ENCODE measurements at regions not wholly inside any gene's neighbourhood (a gene's known extent, or its start where the extent isn't known, plus 50 kb on each side); places are given as distances from the start of the nearest gene placed in this dataset.

GRCh38 chr10:111249925-111250324 lies 173.1 kb downstream of the ADRA2A start:
- no peak for DNase-seq (ENCODE audit: low read depth in 1 of 2, low spot score in 1 of 2)
- Histone ChIP-seq H3K9me3 (ENCODE audit: low read depth) (no peaks in the 10 kb centered on the region), H3K27me3 (no peaks in the 10 kb centered on the region), H3K4me1 (ENCODE audit: low read depth) (no peaks in the 10 kb centered on the region), H3K4me3 (no peak overlapping the region), H3K36me3 (no peaks in the 10 kb centered on the region), H3K27ac (no peak overlapping the region)
- TF ChIP-seq CTCF (IDR thresholded peaks at IDR 0.05; ENCODE audit: low read depth, low read length): no peak

GRCh38 chr10:111261081-111261615 lies 184.3 kb downstream of the ADRA2A start:
- H3K27me3 ChIP-seq: no peaks in the 10 kb centered on the region
- no peak overlapping the region for H3K4me3 ChIP-seq
- H3K27ac ChIP-seq: no peak overlapping the region
- no peak for DNase-seq (ENCODE audit: low read depth in 1 of 2, low spot score in 1 of 2)
- TF ChIP-seq CTCF (IDR thresholded peaks at IDR 0.05; ENCODE audit: low read depth, low read length): no peak
- no peaks in the 10 kb centered on the region for H3K4me1 ChIP-seq (ENCODE audit: low read depth)
- no peaks in the 10 kb centered on the region for H3K36me3 ChIP-seq
- H3K9me3 ChIP-seq (ENCODE audit: low read depth): no peaks in the 10 kb centered on the region

GRCh38 chr10:111265341-111265740 lies 188.5 kb downstream of the ADRA2A start:
- no peak for DNase-seq (ENCODE audit: low read depth in 1 of 2, low spot score in 1 of 2)
- H3K4me1 ChIP-seq (ENCODE audit: low read depth): no peaks in the 10 kb centered on the region
- no peak overlapping the region for H3K27ac ChIP-seq
- no peaks in the 10 kb centered on the region for H3K9me3 ChIP-seq (ENCODE audit: low read depth)
- no peaks in the 10 kb centered on the region for H3K27me3 ChIP-seq
- H3K4me3 ChIP-seq: no peak overlapping the region
- no peak for TF ChIP-seq CTCF (IDR thresholded peaks at IDR 0.05; ENCODE audit: low read depth, low read length)
- no peaks in the 10 kb centered on the region for H3K36me3 ChIP-seq

- no peak for DNase-seq (ENCODE audit: low read depth in 1 of 2, low spot score in 1 of 2)
- Histone ChIP-seq H3K4me3 (no peak overlapping the region), H3K27me3 (no peaks in the 10 kb centered on the region), H3K27ac (no peak overlapping the region), H3K36me3 (no peaks in the 10 kb centered on the region), H3K9me3 (ENCODE audit: low read depth) (no peaks in the 10 kb centered on the region), H3K4me1 (ENCODE audit: low read depth) (no peaks in the 10 kb centered on the region)
- no peak for TF ChIP-seq CTCF (IDR thresholded peaks at IDR 0.05; ENCODE audit: low read depth, low read length)
Observed at GRCh38 chr10:111266165-111266564, 189.3 kb downstream of the ADRA2A start.

GRCh38 chr10:111267673-111268072 lies 190.8 kb downstream of the ADRA2A start:
- DNase-seq (ENCODE audit: low read depth in 1 of 2, low spot score in 1 of 2): no peak
- Histone ChIP-seq H3K9me3 (ENCODE audit: low read depth) (no peaks in the 10 kb centered on the region), H3K4me1 (ENCODE audit: low read depth) (no peaks in the 10 kb centered on the region), H3K27ac (no peak overlapping the region), H3K36me3 (no peaks in the 10 kb centered on the region), H3K4me3 (no peak overlapping the region), H3K27me3 (no peaks in the 10 kb centered on the region)
- TF ChIP-seq CTCF (IDR thresholded peaks at IDR 0.05; ENCODE audit: low read depth, low read length): no peak

GRCh38 chr10:111273235-111273634 lies 196.4 kb downstream of the ADRA2A start:
- Histone ChIP-seq H3K27me3 (no peaks in the 10 kb centered on the region), H3K4me1 (ENCODE audit: low read depth) (no peaks in the 10 kb centered on the region)

More at GRCh38 chr10:111273235-111273634, 196.4 kb downstream of the ADRA2A start:
- Histone ChIP-seq H3K4me3 (no peak overlapping the region), H3K9me3 (ENCODE audit: low read depth) (no peaks in the 10 kb centered on the region), H3K27ac (no peak overlapping the region), H3K36me3 (no peaks in the 10 kb centered on the region)
- no peak for DNase-seq (ENCODE audit: low read depth in 1 of 2, low spot score in 1 of 2)
- TF ChIP-seq CTCF (IDR thresholded peaks at IDR 0.05; ENCODE audit: low read depth, low read length): no peak

Measured in cardiac muscle cell (in vitro differentiated cells and primary cell).